NCI-H510A (cell line): ENCODE measurements at regions not wholly inside any gene's neighbourhood (a gene's known extent, or its start where the extent isn't known, plus 50 kb on each side); places are given as distances from the start of the nearest gene placed in this dataset.

Experiments
- DNase-seq: peaks from one replicate; lab custom pipeline; 2025; lab: John Stamatoyannopoulos, UW

- DNase-seq, result no peak
Observed at GRCh38 chr10:107614939-107615685, 450.6 kb upstream of the SORCS1 start.

GRCh38 chr10:107611115-107611514 is 446.6 kb upstream of the SORCS1 start:
- DNase-seq, result no peak

DNA sequence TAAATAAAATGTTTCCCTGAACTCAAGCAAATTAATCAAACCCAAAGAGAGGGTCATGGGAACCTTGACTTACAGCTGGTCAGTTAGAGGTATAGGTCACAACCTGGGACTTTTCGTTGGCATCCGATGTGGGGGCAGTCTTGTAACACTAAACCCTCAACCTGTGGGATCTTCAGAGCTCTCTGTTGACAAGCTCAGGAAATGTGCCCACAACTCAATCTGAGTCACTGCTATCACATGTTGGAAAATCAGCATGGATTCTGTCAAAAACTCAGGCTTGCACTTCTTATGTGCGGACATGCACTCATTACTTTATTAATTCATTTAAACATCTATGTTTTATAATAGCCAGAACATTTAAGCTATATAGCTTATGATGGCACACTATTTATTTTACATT is 424.6 kb upstream of the SORCS1 start:
- no peak for DNase-seq

- DNase-seq, result no peak
Observed at GRCh38 chr10:107585630-107586029, 421.1 kb upstream of the SORCS1 start.

DNA sequence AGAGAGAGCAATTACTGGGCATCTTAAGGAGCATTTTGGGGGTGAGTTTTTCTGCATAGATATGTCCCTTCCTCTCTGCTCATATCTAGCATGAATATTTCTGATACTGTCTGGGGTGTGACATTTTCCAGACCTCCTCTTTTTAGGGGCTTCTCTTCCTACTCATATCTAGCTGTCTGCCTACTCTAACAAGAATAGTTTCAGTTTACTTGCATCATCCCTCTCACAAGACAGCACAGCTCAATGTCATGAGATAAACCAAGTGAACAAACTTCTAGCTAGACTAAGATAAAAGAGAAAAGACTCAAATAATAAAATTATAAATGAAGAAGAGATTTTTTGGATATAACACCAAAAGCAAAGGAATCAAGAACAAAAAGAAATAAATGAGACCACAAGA is 419.5 kb upstream of the SORCS1 start:
- DNase-seq, result no peak

DNA sequence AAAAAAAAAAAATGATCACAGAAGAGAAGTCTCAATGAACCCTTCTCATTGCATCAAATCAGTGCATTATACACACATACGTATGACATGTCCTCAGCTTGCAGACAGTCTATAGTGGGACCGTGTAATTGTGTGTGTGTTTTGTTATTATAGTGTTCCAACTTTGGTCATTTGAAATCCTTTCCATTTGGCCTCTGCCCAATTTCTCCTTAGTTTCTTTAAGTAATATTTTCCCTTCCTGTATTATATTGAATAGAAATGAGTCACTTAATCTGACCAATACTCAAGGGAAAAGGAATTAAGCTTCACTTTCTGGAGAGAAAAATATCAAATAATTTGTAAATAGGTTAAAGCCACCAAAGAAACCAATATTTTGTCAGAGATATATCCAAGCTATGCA is 415.5 kb upstream of the SORCS1 start:
- no peak for DNase-seq

DNA sequence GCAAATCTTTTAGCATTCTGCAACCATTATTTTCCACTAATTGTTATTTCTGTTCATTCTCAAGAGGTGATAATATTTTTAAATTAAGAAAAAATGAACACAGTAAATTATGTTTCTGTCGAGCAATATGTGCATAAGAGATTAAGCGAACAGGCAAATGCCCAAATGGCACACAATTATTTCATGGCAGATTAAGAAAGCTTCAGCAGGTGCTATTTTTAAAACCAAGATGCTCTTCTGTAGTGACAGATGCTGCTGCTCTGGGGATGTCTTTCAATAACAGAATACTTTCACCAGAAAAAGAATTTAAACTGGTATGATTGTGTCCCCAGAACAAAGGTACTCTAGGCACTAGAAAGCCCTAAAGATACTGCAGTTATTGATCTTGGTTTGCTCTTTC is 412.7 kb upstream of the SORCS1 start:
- DNase-seq, result no peak

DNA sequence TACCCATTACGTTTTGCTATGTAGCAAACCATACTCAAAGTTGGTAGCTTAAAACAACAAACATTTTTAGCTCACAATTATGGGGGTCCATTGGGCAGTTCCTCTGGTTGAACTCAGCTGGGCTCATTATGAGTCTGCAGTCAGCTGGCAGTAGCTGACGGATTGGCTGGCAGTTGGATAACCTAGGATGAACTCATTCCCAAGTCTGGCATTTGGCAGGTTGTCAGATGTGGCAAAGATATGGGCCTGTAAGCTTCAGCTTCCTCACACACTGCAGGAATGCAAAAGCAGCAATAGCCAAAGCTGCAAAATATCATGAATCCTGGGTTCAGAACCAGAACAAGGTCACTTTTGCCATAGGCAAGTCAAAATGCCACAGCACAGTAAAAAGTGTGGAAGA is 412.2 kb upstream of the SORCS1 start:
- no peak for DNase-seq

DNA sequence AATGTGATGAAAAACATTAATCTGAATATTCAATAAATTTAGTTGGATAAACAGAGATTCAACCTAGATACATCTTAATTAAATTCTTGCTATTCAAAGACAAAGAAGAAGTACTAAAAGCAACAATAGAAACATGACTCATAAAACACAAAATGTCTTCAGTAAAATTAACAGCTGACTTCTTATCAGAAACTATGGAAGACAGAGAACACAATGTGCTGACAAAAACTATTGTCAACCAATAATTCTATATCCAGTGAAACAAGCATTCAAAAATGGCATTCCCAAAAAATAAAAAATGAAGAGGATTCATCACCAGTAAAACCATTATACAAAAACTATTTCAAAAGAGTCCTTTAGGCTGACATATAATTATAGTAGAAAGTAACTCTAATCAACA is 400.5 kb upstream of the SORCS1 start:
- no peak for DNase-seq

GRCh38 chr10:107561136-107561650 is 396.7 kb upstream of the SORCS1 start:
- no peak for DNase-seq

- no peak for DNase-seq
Observed at GRCh38 chr10:107557916-107558315, 393.4 kb upstream of the SORCS1 start.

DNA sequence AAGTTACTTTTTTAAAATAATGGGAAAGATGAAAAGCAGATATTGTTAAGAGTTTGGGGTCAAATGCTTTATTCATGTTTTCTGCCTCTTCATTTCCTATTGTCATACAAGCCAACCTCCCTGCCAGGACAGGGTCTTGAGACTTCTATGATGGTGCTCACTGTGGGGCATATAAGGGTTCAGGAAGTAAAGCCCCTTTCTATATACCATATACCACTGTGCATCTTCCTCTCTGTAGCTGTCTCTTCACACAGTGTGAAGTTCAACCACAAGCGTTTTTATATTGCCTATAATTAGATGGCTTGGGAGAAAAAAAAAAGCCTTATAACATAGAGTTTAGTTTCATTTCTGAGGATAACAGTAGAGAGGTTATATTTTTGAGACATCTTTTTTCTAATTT is 389.8 kb upstream of the SORCS1 start:
- DNase-seq, result no peak

DNA sequence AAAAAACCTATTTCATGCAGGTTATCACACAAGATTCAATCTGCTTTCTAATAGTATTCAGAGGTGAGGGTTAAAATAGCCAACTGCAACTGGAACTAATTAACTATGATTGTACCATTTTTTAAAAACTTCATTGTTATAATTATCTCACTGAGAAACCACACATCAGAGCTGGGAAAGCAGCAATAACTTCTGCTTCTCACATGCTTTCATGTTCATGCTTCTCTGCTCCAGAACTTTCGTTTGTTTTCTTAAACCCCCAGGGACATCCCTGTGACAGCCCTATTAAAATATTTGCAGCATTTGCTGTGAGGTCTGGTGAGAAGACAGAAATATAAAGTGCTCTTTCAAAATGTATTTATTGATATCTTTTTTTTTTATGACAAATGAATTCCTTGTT is 389.0 kb upstream of the SORCS1 start:
- DNase-seq, result no peak

DNA sequence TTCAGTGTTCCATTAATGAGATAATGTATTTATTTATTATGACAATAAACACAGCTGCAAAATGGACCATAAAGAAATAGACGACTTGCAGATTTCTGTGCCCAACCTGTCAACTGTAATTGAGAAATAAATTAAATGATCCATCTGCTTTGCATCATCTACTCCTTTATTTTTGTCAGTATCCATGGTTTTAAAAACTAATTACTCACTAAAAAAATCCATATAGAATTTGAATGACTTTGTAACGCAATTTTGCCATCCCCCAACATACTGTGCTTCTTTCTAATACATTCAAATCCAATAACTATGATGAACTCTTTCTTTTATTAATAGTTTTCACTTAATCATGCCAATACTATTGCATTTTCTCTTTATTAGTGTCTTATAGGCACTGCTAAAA is 388.5 kb upstream of the SORCS1 start:
- DNase-seq, result no peak

DNA sequence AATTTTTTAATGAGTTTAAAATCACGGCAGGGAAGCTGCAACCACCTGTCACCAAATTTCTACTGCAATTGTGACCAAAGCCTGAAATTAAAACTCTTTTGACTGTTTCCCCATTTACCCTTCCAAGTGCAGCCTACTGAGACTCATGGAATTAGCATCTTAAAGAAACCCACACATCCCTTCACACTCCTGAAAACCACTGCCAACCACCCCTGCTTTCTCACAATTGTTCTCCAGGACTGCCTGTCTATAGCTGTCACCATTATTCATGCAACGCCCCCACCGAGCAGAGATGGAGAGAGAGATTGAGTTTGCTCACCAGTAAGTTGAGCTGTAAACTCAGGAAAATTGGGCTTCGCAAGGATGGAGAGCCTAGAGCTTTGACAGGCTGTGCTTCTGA is 383.8 kb upstream of the SORCS1 start:
- no peak for DNase-seq

DNA sequence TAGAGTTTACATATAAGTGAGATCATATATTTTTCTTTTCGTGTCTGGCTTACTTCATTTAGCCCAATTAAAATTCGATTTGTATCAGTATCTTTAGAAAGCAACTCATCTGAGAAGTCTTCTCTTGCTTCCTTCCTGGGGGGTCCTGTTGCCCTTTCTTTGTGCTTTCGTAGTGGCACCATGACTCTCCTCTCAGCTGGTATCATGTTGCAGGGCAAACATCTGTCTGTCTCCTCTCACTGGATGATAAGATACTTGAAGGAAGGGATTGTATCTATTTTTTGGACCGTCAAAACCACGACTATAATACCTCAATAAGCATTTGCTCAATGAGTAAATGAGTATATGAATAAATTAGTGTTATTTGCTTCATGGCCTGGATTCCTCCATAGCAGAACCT is 382.5 kb upstream of the SORCS1 start:
- DNase-seq, result no peak

DNA sequence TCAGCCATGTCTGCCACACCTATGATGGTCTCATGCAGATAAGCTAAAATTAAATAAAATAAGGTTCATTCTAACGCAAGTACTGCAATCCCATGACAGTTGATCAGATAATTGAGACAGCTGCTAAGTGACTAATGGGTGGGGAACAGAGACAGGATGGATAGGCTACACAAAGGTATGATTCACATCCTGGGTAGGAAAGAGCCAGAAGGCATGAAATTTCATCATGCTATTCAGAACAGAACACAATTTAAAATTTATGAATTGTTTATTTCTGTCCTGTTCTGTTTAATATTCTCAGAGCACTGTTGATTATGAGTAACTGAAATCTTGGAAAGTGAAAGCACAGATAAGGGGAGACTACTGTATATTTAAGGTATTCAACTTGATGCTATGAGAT is 381.8 kb upstream of the SORCS1 start:
- no peak for DNase-seq

DNA sequence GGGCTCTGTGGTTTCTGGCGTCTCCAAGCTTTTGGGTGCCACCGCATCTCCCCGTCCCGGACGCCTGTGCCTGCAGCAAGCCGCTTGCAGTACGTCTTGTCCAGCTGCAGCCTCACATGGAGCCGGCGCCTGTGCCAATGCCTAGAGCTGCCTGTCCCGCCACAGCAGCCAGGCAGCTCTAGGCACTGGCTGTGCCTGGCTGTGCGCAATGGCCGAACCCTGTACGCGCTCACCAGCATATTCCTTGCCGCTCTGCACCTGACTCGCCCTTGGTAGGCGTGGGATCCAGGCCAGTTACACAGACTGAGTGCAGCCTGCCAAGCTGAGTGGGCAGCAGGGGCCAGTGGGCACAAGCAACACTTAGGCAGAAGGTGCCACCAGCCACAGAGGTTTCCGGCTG is 381.2 kb upstream of the SORCS1 start:
- no peak for DNase-seq

DNA sequence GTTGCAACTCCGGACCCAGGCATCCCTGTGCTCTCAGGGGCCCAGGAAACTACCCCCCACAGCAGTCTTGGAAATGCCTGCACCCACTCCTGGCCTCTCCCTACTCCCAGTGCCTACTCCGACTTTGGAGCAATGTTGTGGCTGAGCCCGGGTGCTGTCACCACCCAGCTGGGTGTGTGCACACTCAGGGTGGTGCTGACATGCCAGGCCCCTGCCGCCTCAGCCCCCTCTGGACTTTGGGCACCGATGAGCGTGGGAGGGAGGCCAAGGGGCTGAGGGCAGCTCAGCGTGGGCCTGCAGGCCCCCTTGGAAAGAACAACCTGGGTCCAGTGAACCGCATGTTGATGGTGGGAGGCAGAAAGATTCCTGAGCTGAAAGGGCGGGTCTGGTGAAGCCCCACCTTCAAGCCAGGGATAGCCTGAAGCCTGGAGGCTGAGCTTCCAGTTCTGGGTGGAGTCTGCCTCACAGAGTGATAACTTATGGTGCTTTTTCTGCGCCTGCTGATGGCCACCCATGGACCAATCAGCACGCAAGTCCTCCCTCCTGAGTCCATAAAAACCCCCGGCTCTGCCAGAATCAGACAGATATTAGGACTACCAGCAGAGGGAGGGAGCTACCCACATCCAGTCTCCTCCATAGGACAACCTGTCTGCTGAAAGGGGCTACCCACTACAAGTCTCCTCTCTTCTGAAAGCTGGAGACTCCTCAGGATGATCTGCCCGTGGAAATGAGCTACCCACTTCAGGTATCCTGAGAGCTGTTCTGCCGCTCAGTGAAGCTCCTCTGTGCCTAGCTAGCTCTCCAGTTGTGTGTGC is 380.4 kb upstream of the SORCS1 start:
- no peak for DNase-seq

DNA sequence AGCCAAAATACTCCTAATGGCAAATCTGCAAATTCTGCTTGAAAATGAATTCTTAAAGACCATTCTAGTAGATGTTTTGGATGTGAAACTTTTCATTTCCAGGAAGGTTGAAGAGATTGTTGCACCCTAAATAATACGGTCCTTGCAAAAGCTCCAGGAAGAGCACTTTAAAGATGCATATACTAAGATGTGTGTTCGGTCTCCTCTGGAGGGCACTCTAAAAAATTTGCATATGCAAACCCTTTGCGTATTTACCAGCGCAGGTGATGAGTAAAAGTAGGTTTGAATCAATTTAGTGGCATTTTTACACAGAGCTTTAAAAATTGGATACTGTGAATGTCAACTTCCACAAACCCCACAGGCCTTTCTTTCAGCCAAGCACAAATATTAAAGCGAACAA is 378.1 kb upstream of the SORCS1 start:
- DNase-seq, result no peak

- no peak for DNase-seq
Observed at GRCh38 chr10:107542016-107542415, 377.5 kb upstream of the SORCS1 start.

DNA sequence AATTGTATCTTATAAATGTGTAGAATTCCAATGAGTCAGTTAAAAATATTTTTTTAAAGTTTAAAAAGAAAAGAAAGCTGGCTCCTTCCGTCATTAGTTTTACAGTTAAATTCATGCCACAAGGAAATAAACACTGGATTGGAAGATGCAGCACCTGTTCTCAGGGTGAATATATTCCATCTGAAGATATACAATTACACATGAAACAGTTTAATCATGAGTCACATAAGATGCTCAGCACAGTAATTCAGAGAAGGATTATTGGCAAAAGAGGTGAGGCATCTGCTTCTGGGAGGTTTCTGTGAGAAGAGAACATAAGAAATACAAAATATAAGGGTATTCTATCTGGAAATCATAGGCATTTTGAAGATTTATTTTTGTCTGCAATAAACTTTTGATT is 376.5 kb upstream of the SORCS1 start:
- DNase-seq, result no peak

GRCh38 chr10:107529350-107529749 is 364.8 kb upstream of the SORCS1 start:
- no peak for DNase-seq
